ENCODE measurements at regions not wholly inside any gene's neighbourhood (a gene's known extent, or its start where the extent isn't known, plus 50 kb on each side); places are given as distances from the start of the nearest gene placed in this dataset.

GRCh38 chr2:191757208-191757607 is 79.3 kb downstream of the NABP1 start:
- no peak overlapping the region for H2AFZ ChIP-seq (ENCODE audit: low read depth, low read length)
- no TSS peak for BruUV-seq (replicated peaks)

More at GRCh38 chr2:191757208-191757607, 79.3 kb downstream of the NABP1 start:
- Histone ChIP-seq H3K4me2 (ENCODE audit: insufficient read depth, low read length) (no peak overlapping the region), H3K9ac (replicated peaks; ENCODE audit: extremely low read depth, insufficient read depth, low read length) (no peak overlapping the region), H3K9me1 (replicated peaks; ENCODE audit: control insufficient read depth, extremely low read depth, insufficient read depth, low read length) (no peaks in the 10 kb centered on the region), H4K20me1 (replicated peaks; ENCODE audit: control insufficient read depth, extremely low read depth, insufficient read depth, low read length) (no peaks in the 10 kb centered on the region), H3K4me3 (replicated peaks in 1 of 3; ENCODE audit: insufficient read depth in 1 of 3, low read depth in 1 of 3, low read length in 3 of 3) (no peak overlapping the region), H3K9me3 (replicated peaks; ENCODE audit: control insufficient read depth, insufficient read depth, low read length) (no peaks in the 10 kb centered on the region), H3K79me2 (ENCODE audit: control insufficient read depth, insufficient read depth, low read length) (no peaks in the 10 kb centered on the region), H3K36me3 (ENCODE audit: control insufficient read depth in 2 of 2, extremely low read depth in 1 of 2, insufficient read depth in 2 of 2, low read length in 2 of 2) (no peaks in the 10 kb centered on the region), H3K27me3 (ENCODE audit: control insufficient read depth in 2 of 2, insufficient read depth in 2 of 2, low read length in 2 of 2) (peaks cover 10 to 14% of the 10 kb centered on the region in 2 experiments), H3K4me1 (ENCODE audit: control insufficient read depth, extremely low read depth, insufficient read depth, low read length) (no peaks in the 10 kb centered on the region), H3K27ac (ENCODE audit: insufficient read depth, low read depth, low read length) (no peak overlapping the region)
- DNase-seq (ENCODE audit: low read depth, low spot score) (no peak), FAIRE-seq (no peak)
- ChIA-PET CTCF (interaction anchor here (0.7 to 3.6 kb wide), 9 partner anchors 8 to 405 kb away, joined by 3 to 42 read pairs (median 5); no protein-coding TSS in a partner anchor), POLR2A (no interaction called here)
- dilution Hi-C loops (cut with MboI; ENCODE audit: extremely low pct_ligation_motif_present, low sequenced_read_pairs) (no loop called here), intact Hi-C loops (cut with micrococcal nuclease) (loop anchor here (5.0 kb wide), 1 partner anchor 530 kb away; no protein-coding TSS in a partner anchor)
- TF ChIP-seq MAX (IDR thresholded peaks at IDR 0.05; ENCODE audit: insufficient read depth, insufficient read length) (no peak), FOS (IDR thresholded peaks at IDR 0.05; ENCODE audit: borderline replicate concordance, insufficient read depth, low read length) (no peak), GATA2 (IDR thresholded peaks at IDR 0.05; ENCODE audit: insufficient read depth, insufficient read length, low read depth, low read length) (no peak), MYC (IDR thresholded peaks at IDR 0.05; ENCODE audit: low read depth, low read length) (no peak), POLR2AphosphoS5 (IDR thresholded peaks at IDR 0.05; ENCODE audit: insufficient read depth, low read depth, low read length) (no peak), EZH2 (IDR thresholded peaks at IDR 0.05; ENCODE audit: borderline replicate concordance, low read depth, low read length, severe bottlenecking) (no peak), CTCF (IDR thresholded peaks at IDR 0.05; ENCODE audit: extremely low read depth in 1 of 2, insufficient read depth in 1 of 2, low read depth in 1 of 2, low read length in 2 of 2) (no peak), JUN (IDR thresholded peaks at IDR 0.05; ENCODE audit: borderline replicate concordance, insufficient read depth, insufficient read length, low read depth) (no peak)
